HFFc6 (cell line): ENCODE measurements at regions not wholly inside any gene's neighbourhood (a gene's known extent, or its start where the extent isn't known, plus 50 kb on each side); places are given as distances from the start of the nearest gene placed in this dataset.
A peak's percentile ranks its signal among the peaks of the same experiment; 100 is the strongest.

Source experiments
- DNase-seq: peaks from one replicate; pipeline ENCODE4 v3.0.0-alpha.2; 2018
- H3K27ac Mint-ChIP-seq: 2 replicates; pipeline ENCODE4 v1.8.0; 2020; ENCODE audit warnings: mild to moderate bottlenecking, mixed read lengths
- H3K27me3 Mint-ChIP-seq: 2 replicates; pipeline ENCODE4 v1.8.0; 2021; ENCODE audit warnings: mild to moderate bottlenecking, moderate library complexity, mixed read lengths; ENCODE audit not compliant: insufficient read depth
- H3K36me3 Mint-ChIP-seq: 2 replicates; pipeline ENCODE4 v1.8.0; 2021; ENCODE audit warnings: low read depth, mixed read lengths
- H3K4me1 Mint-ChIP-seq: 2 replicates; pipeline ENCODE4 v1.8.0; 2020; ENCODE audit warnings: low read depth, mixed read lengths
- H3K4me3 Mint-ChIP-seq: 2 replicates; pipeline ENCODE4 v1.8.0; 2020; ENCODE audit warnings: mild to moderate bottlenecking, moderate library complexity, mixed read lengths
- H3K9me3 Mint-ChIP-seq: 2 replicates; pipeline ENCODE4 v1.8.0; 2020; ENCODE audit warnings: mild to moderate bottlenecking, mixed read lengths
- CTCF ChIP-seq: fragments of 200-600 bp; sonication (generic); IDR thresholded peaks from 2 replicates; pipeline ENCODE4 v1.5.0; 2021; ENCODE audit warnings: antibody characterized with exemption, mild to moderate bottlenecking

- H3K4me3 Mint-ChIP-seq, result no peak overlapping the region
- H3K36me3 Mint-ChIP-seq, result no peaks in the 10 kb centered on the region
- peak; percentile 59 for DNase-seq
- H3K27me3 Mint-ChIP-seq, result peaks cover 31% of the 10 kb centered on the region
- no peak for TF ChIP-seq CTCF
- H3K27ac Mint-ChIP-seq, result no peak overlapping the region
- no peaks in the 10 kb centered on the region for H3K9me3 Mint-ChIP-seq
- H3K4me1 Mint-ChIP-seq, result peaks cover 27% of the 10 kb centered on the region
Observed at GRCh38 chr13:20351281-20352022, 119.3 kb upstream of the GJB6 start.

GRCh38 chr13:20350819-20351218, 118.7 kb upstream of the GJB6 start:
- peaks cover 37% of the 10 kb centered on the region for H3K27me3 Mint-ChIP-seq
- DNase-seq, result no peak
- no peak overlapping the region for H3K4me3 Mint-ChIP-seq
- H3K36me3 Mint-ChIP-seq, result no peaks in the 10 kb centered on the region
- H3K9me3 Mint-ChIP-seq, result no peaks in the 10 kb centered on the region
- peaks cover 27% of the 10 kb centered on the region for H3K4me1 Mint-ChIP-seq
- TF ChIP-seq CTCF, result no peak
- no peak overlapping the region for H3K27ac Mint-ChIP-seq

- H3K4me3 Mint-ChIP-seq, result no peak overlapping the region
- H3K27me3 Mint-ChIP-seq, result peaks cover 41% of the 10 kb centered on the region
- DNase-seq, result no peak
- H3K36me3 Mint-ChIP-seq, result no peaks in the 10 kb centered on the region
- H3K27ac Mint-ChIP-seq, result no peak overlapping the region
- peaks cover 27% of the 10 kb centered on the region for H3K4me1 Mint-ChIP-seq
- H3K9me3 Mint-ChIP-seq, result no peaks in the 10 kb centered on the region
- no peak for TF ChIP-seq CTCF
Observed at GRCh38 chr13:20350382-20350763, 118.3 kb upstream of the GJB6 start.

- Mint-ChIP-seq H3K4me1 (peaks cover 27% of the 10 kb centered on the region), H3K36me3 (no peaks in the 10 kb centered on the region), H3K9me3 (no peaks in the 10 kb centered on the region), H3K27me3 (peaks cover 43% of the 10 kb centered on the region), H3K27ac (no peak overlapping the region), H3K4me3 (no peak overlapping the region)
- TF ChIP-seq CTCF, result no peak
- DNase-seq, result no peak
Observed at GRCh38 chr13:20349564-20350381, 117.7 kb upstream of the GJB6 start.

DNA sequence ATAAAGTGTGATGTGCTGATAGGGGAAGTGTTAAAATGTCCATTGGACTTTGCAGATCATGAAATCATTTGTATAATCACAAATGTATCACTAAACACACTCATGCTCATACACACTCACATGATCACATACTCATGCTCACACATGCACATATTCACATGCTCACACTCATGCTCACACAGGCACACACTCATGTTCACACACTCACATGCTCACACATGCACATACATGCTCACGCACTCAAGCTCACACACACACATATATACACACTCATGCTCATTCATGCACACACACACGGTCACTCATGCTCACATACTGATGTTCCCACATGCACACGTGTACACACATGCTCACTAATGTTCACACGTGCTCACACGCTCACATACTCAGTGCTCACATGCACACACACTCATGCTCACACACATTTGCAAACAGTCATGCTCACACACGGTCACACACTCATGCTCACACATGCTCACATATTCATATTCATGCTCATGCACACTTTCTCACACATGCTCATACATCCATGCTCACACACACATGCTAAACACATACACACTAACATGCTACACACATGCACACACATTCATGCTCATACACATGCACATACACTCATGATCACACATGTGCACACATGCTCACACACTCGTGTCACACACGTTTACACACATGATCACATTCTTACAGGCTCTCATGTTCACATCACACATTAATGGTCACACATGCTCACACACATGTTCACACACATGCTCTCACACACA, 116.7 kb upstream of the GJB6 start:
- H3K4me3 Mint-ChIP-seq, result no peak overlapping the region
- H3K36me3 Mint-ChIP-seq, result no peaks in the 10 kb centered on the region
- no peak for TF ChIP-seq CTCF
- H3K27me3 Mint-ChIP-seq, result peaks cover 42% of the 10 kb centered on the region
- H3K4me1 Mint-ChIP-seq, result peaks cover 17% of the 10 kb centered on the region
- H3K9me3 Mint-ChIP-seq, result no peaks in the 10 kb centered on the region
- DNase-seq, result no peak
- H3K27ac Mint-ChIP-seq, result no peak overlapping the region
